Glomerular visceral epithelial cell (primary cell): ENCODE measurements at regions not wholly inside any gene's neighbourhood (a gene's known extent, or its start where the extent isn't known, plus 50 kb on each side); places are given as distances from the start of the nearest gene placed in this dataset.
A peak's percentile ranks its signal among the peaks of the same experiment; 100 is the strongest.
"Not testable (repeated sequence)": the region's sequence is repeated elsewhere in the genome, so short reads cannot be mapped to it uniquely, and the experiment has no call there.

Experiments used
- DNase-seq: peaks from one replicate; pipeline ENCODE4 v3.0.0-alpha.2; 2016; ENCODE audit errors: extremely low spot score

DNA sequence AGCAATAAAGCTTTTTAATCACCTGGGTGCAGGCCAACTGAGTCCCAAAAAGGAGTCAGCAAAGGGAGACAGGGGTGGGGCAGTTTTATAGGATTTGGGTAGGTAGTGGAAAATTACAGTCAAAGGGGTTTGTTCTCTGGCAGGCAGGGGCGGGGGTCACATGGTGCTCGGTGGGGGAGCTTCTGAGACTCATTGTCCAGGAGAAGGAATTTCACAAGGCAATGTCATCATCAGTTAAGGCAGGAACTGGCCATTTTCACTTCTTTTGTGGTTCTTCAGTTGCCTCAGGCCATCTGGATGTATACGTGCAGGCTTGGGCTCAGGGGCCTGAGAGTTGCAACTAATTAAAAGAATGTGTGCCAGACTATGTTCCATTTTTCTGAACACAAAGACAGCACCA lies 147.5 kb upstream of the SCN7A start:
- DNase-seq: not testable (repeated sequence)

DNA sequence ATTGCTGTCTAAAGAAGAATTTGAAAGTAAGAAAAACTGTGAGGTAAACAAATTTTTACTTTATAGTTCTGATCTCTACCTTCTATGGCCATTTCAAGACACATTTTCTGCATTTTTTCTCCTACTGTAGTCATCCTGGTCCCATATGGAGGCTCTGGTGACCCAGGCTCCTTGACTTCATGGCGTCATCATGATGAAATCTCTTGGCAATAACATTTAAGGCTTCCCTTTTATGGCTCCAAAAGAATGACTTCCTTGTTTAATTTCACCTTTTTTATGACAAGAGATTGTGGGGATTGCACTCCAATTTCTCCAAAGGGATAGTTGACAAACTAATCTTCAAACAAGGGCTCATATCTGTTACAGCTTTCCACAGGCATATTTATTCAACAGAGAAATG lies 143.0 kb upstream of the SCN7A start:
- DNase-seq: no peak

DNA sequence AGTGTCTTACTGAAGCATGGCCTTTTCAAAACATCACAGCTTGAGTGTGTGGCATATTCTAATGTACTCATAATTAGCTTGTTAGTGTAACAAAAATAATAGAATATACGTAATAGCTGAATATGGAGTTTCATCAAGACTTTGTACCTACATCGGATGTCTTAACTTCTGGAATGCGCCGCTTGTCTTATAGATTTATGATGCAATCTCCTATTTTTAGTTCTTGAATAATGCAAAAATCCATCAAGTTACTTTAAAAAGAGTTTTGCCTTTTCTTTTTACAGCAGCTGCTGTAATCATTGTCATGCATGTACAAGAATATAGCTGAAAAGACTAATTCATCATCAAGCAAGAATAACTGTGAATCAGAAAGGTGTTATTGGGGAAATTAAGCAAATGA lies 140.7 kb upstream of the SCN7A start:
- no peak for DNase-seq

GRCh38 chr2:166632616-166633015 lies 138.6 kb upstream of the SCN7A start:
- DNase-seq: peak; percentile 98

GRCh38 chr2:166628478-166629136 lies 134.6 kb upstream of the SCN7A start:
- no peak for DNase-seq

DNA sequence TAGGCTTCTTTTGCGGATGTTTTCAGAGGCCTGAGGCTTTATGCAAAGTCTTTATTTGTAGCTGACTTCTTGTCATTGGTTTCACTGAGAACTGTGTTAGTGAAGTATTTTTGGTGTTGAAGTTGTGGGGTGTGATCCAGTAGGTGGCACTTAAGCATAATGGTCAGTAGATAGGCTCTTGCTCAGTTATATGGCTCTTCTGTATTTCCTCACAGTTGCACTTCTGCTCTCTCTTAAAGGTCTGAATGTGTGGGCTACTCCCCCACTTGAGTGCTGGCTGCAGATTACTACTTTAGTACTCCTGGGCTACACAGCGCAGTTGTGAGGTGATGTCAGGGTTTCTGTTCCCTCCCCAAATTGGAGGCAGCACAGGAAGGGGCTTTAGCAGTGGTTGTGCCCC lies 133.8 kb upstream of the SCN7A start:
- DNase-seq: no peak

GRCh38 chr2:166625670-166626069 lies 131.6 kb upstream of the SCN7A start:
- no peak for DNase-seq

DNA sequence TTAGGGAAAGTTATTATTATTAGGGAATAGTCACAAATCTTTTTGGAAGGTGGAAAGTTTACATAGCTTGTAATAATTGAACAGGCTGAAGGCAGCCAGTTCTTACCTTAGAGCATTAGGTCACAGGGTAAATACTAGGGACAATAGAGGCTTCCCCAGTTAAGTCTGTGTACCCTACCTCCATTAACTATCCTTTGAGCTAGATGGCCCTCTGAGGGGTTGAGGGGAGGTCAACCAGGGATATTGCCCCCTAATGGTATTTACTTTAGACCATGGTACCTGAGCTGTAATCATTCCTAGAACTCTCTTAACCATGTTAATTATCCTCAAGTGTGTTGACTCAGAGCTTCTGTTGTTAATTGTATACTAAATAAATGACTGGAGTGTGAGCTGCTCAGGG lies 120.5 kb upstream of the SCN7A start:
- DNase-seq: no peak

GRCh38 chr2:166614029-166614428 lies 120.0 kb upstream of the SCN7A start:
- DNase-seq: no peak

DNA sequence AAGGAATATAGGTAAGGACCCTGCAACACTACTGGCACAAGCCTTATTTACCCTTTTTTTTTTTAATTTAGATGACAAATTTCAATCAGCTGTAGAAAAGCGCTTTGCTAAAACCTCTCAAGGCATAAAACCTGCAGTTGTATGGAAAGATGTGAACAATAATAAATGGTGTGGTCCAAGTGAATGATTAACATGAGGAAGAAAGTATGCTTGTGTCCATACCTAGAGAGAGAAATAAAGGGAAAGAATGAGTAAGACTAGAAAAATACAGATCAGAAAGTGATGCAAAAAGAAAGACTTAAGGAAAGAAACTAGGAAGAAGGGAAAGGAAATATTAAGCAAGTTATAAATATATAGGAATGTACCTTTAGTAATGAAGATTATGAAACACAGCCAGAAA lies 119.2 kb upstream of the SCN7A start:
- no peak for DNase-seq

DNA sequence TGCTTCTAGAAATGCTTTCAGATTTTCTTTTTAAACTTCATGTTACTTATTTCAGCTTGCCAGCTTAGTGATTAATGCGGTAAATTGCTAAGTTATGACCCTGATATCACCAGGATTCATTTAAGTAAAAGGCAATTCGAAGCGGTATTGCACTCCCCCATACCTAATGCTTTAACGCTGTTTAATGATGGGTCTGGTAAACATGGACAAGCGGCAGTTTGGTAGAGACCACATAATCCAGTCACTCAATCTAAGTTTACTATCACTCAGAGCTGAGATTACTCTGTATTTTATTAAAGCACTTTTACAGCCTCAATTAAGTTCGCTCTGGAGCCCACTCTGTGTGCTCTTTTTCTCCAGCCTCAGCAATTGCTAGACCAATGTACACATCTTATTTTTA lies 118.2 kb upstream of the SCN7A start:
- no peak for DNase-seq

DNA sequence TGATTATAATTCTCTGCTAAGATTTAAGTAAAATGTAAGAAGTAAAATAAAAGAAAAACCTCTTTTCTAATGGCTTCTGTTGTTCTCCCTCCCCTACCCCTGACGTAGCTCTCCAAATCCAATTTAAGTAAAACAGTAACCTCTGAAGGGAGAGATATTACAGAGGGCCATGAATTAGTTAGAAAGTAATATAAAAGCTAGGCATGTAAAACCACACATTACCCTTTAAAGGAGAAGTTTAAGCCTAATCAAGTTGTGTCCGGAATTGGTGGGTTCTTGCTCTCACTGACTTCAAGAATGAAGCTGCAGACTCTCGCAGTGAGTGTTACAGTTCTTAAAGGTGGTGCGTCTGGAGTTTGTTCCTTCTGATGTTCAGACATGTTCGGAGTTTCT lies 116.9 kb upstream of the SCN7A start:
- DNase-seq: no peak

- DNase-seq: peak; percentile 12
Measured at GRCh38 chr2:166610180-166610912, 116.3 kb upstream of the SCN7A start.

- no peak for DNase-seq
Measured at GRCh38 chr2:166609183-166609959, 115.3 kb upstream of the SCN7A start.

DNA sequence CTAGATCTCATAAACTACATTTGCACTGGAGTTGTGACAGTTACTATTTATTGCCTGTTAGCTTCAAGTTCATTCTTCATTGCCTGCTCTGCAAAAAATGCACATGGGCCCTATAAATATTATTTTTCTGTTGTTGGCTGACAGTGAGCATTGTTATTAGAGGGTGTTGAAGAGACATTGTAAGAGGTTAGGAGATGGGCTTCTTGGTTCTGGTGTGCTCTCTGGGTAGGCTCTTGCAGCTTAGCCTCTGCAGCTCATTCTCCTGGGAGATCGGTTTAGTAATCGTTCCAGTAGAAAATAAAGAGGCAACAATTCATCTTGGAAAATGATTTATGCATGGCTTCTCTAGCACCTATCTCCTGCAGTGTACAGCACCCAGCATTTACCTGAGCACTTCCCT lies 113.8 kb upstream of the SCN7A start:
- DNase-seq: no peak

DNA sequence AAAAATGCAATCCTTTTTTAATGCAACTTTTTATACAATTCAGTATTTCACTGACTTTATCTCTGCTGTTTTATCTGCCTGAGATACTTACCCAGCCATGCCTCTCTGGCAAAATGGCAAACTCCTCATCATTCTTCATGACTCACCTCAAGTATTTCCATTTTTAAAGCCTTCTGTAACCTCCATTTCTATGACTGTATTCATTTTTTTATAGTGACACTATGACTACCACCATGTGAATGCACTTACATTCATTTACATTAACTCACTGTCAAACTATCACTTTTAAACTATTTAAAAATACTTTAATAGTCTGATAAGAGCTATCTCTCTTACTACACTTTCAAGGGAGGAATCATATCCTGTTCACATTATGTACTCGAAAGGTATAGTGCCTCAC lies 99.4 kb upstream of the SCN7A start:
- DNase-seq: peak; percentile 44

GRCh38 chr2:166592750-166593149 lies 98.7 kb upstream of the SCN7A start:
- DNase-seq: no peak

DNA sequence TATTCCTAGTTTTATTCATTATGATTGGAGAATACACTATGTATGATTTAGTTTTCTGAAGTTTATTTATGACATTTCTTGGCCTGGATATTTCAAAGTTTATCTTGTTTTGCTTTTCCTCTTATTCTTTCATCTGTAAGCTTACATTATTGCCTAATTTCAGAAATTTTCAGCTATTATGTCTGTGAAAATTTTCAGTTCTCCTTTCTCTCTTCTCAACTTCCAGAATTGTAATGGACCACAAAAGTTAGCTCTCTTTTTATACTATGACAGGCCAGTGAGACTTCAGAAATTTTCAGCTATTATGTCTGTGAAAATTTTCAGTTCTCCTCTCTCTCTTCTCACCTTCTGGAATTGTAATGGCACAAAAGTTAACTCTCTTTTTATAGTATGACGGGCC lies 97.2 kb upstream of the SCN7A start:
- no peak for DNase-seq

GRCh38 chr2:166573391-166573790 lies 79.3 kb upstream of the SCN7A start:
- no peak for DNase-seq

- DNase-seq: no peak
Measured at GRCh38 chr2:166572937-166573336, 78.9 kb upstream of the SCN7A start.

DNA sequence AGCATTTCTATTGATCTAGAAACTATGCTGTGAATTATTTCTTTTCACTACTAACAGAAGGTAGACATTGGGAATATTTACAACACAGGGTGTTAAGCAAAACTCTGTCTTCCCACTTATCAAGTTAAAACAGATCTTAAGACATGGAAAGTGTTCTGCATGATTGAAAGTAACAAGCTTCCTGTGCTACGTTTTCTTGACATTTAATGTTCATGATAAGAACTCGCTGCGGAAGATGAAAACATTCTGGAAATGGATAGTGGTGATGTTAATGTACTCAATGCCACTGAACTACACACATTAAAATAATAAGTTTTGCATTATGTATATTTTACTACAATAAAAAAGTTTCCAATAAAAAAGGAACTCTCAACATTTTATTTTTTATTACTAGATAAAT lies 74.4 kb upstream of the SCN7A start:
- DNase-seq: no peak

GRCh38 chr2:166565501-166565900 lies 71.5 kb upstream of the SCN7A start:
- DNase-seq: no peak

DNA sequence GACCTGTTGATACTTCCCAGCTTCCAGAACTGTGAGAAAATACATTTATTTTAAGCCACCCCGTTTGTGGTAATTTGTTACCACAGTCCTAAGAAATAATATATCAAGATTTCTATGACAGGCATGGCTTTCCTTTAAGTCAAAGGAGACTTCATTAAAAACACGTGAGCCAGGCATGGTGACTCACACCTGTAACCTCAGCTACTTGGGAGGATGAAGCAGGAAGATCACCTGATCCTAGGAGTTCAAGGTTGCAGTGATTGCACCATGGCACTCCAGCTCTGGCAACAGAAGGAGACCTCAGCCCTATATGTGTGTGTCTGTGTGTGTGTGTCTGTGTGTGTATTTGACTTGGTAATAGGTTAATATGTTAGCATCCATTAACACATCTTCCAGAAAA lies 69.8 kb upstream of the SCN7A start:
- peak; percentile 7 for DNase-seq
